Posterior vena cava (tissue), 2 donors: ENCODE measurements at regions not wholly inside any gene's neighbourhood (a gene's known extent, or its start where the extent isn't known, plus 50 kb on each side); places are given as distances from the start of the nearest gene placed in this dataset.

Experiments
- DNase-seq: peaks from one replicate; pipeline ENCODE4 v3.0.0-alpha.2; 2020; ENCODE audit warnings: low spot score
- intact Hi-C, 2 donors: fragments of 100-400 bp; cut with DNase I; formaldehyde crosslinking; loops; one replicate each; pipeline versions ENCODE4 v1.14.1 to v1.14.2; 2022 to 2023
- donor health status: DM: yes; HTN: yes; CAD: no.
- donor health status: DM: yes; HTN: yes; CAD: no.

- DNase-seq: no peak
- intact Hi-C loops: no loop called here
These were observed 660.2 kb downstream of the EPHA7 start for GRCh38 chr6:92759178-92759577.

- intact Hi-C loops: no loop called here
- DNase-seq: no peak
These were observed 661.4 kb downstream of the EPHA7 start for GRCh38 chr6:92757925-92758324.

GRCh38 chr6:92756912-92757311, 662.4 kb downstream of the EPHA7 start:
- intact Hi-C loops: no loop called here

GRCh38 chr6:92753956-92754355, 665.4 kb downstream of the EPHA7 start:
- no peak for DNase-seq
- intact Hi-C loops: no loop called here

More at GRCh38 chr6:92756912-92757311, 662.4 kb downstream of the EPHA7 start:
- DNase-seq: no peak

- intact Hi-C loops: no loop called here
- DNase-seq: no peak
These were observed 667.2 kb downstream of the EPHA7 start for GRCh38 chr6:92752114-92752513.

GRCh38 chr6:92748131-92748530, 671.2 kb downstream of the EPHA7 start:
- intact Hi-C loops: loop anchor here in 1 of 2 donors (5.0 kb wide), 1 partner anchor 1106 kb away; no protein-coding TSS in a partner anchor
- no peak for DNase-seq

- intact Hi-C loops: no loop called here
- no peak for DNase-seq
These were observed 681.4 kb downstream of the EPHA7 start for GRCh38 chr6:92737983-92738382.

- intact Hi-C loops: no loop called here
- DNase-seq: no peak
These were observed 695.9 kb downstream of the EPHA7 start for GRCh38 chr6:92723390-92723931.

GRCh38 chr6:92719773-92720172, 699.6 kb downstream of the EPHA7 start:
- no peak for DNase-seq
- intact Hi-C loops: no loop called here

GRCh38 chr6:92716638-92717037, 702.7 kb downstream of the EPHA7 start:
- DNase-seq: no peak
- intact Hi-C loops: no loop called here

GRCh38 chr6:92715991-92716390, 703.4 kb downstream of the EPHA7 start:
- intact Hi-C loops: no loop called here
- no peak for DNase-seq

- DNase-seq: no peak
- intact Hi-C loops: no loop called here
These were observed 705.0 kb downstream of the EPHA7 start for GRCh38 chr6:92714346-92714745.

GRCh38 chr6:92710048-92710447, 709.3 kb downstream of the EPHA7 start:
- no peak for DNase-seq
- intact Hi-C loops: no loop called here

- intact Hi-C loops: no loop called here
These were observed 710.4 kb downstream of the EPHA7 start for GRCh38 chr6:92708945-92709344.

GRCh38 chr6:92708270-92708669, 711.1 kb downstream of the EPHA7 start:
- no peak for DNase-seq
- intact Hi-C loops: no loop called here

More at GRCh38 chr6:92708945-92709344, 710.4 kb downstream of the EPHA7 start:
- DNase-seq: no peak

GRCh38 chr6:92706976-92707375, 712.4 kb downstream of the EPHA7 start:
- DNase-seq: no peak
- intact Hi-C loops: no loop called here

- intact Hi-C loops: no loop called here
- DNase-seq: no peak
These were observed 717.8 kb downstream of the EPHA7 start for GRCh38 chr6:92701425-92702096.

GRCh38 chr6:92700411-92700810, 718.9 kb downstream of the EPHA7 start:
- no peak for DNase-seq
- intact Hi-C loops: no loop called here

- intact Hi-C loops: no loop called here
- DNase-seq: no peak
These were observed 728.3 kb downstream of the EPHA7 start for GRCh38 chr6:92690997-92691599.

- DNase-seq: no peak
- intact Hi-C loops: no loop called here
These were observed 731.0 kb downstream of the EPHA7 start for GRCh38 chr6:92688342-92688741.

GRCh38 chr6:92687278-92687677, 732.1 kb downstream of the EPHA7 start:
- DNase-seq: no peak
- intact Hi-C loops: no loop called here
